Neutrophil (primary cell): ENCODE measurements at regions not wholly inside any gene's neighbourhood (a gene's known extent, or its start where the extent isn't known, plus 50 kb on each side); places are given as distances from the start of the nearest gene placed in this dataset.

Source experiments
- H3K27ac ChIP-seq: fragments of 200-600 bp; sonication (generic); 2 replicates; pipeline ENCODE4 v1.5.1; 2016; ENCODE audit warnings: mild to moderate bottlenecking, moderate library complexity
- H3K27me3 ChIP-seq: fragments of 200-600 bp; sonication (generic); 2 replicates; pipeline ENCODE4 v1.6.0; 2016; ENCODE audit warnings: mild to moderate bottlenecking
- H3K36me3 ChIP-seq: fragments of 200-600 bp; sonication (generic); 2 replicates; pipeline ENCODE4 v1.5.1; 2017
- H3K4me1 ChIP-seq, 2 experiments: fragments of 200-600 bp in 1 of 2; sonication (generic) in 1 of 2; 1 replicate in 1 of 2; 2 replicates in 1 of 2; pipeline versions ENCODE4 v1.5.1 to v1.6.1; 2013 to 2016; ENCODE audit warnings: low read depth in 1 of 2, low read length in 1 of 2, mild to moderate bottlenecking in 1 of 2, moderate library complexity in 1 of 2; ENCODE audit not compliant: control insufficient read depth in 1 of 2, insufficient read depth in 1 of 2
- H3K4me3 ChIP-seq, 2 experiments: fragments of 200-600 bp in 1 of 2; sonication (generic) in 1 of 2; 1 replicate in 1 of 2; 2 replicates in 1 of 2; pipeline ENCODE4 v1.5.1; 2013 to 2016; ENCODE audit warnings: low read depth in 1 of 2, low read length in 1 of 2, mild to moderate bottlenecking in 1 of 2, moderate library complexity in 1 of 2
- H3K9me3 ChIP-seq: fragments of 200-600 bp; sonication (generic); 2 replicates; pipeline ENCODE4 v1.5.1; 2016
- CTCF ChIP-seq: fragments of 200-600 bp; sonication (generic); IDR thresholded peaks from 2 replicates; pipeline ENCODE4 v1.5.1; 2016; ENCODE audit warnings: antibody characterized with exemption

- no peaks in the 10 kb centered on the region for H3K9me3 ChIP-seq
- H3K27ac ChIP-seq: no peak overlapping the region
- H3K27me3 ChIP-seq: no peaks in the 10 kb centered on the region
- H3K4me3 ChIP-seq: no peak overlapping the region
- H3K36me3 ChIP-seq: no peaks in the 10 kb centered on the region
- H3K4me1 ChIP-seq: no peaks in the 10 kb centered on the region
- no peak for TF ChIP-seq CTCF
These were observed 1061.6 kb upstream of the FANCL start for GRCh38 chr2:59302683-59303082.

GRCh38 chr2:59301466-59302402 lies 1060.6 kb upstream of the FANCL start:
- Histone ChIP-seq H3K27ac (no peak overlapping the region), H3K9me3 (no peaks in the 10 kb centered on the region), H3K36me3 (no peaks in the 10 kb centered on the region), H3K4me1 (no peaks in the 10 kb centered on the region), H3K27me3 (no peaks in the 10 kb centered on the region), H3K4me3 (no peak overlapping the region)
- TF ChIP-seq CTCF: no peak

DNA sequence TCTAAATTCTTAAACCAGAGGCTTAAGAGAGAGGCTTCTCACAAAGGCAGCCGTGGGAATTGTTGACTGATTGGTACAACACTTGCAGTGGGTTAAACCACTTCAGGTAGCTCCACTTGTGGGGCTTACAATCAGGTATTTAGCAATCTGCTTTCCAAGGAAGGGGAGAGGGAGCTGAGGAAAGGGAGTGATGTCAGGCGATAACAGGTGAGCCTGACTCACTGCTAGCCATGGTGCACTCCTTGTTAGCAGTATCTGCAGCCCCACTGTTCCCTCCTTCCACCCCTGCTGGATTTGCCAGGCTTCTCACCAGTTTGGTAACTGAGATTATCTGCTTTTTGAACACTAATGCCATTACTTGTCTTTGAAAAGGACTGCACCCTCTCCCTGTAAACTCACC lies 1056.7 kb upstream of the FANCL start:
- Histone ChIP-seq H3K27me3 (no peaks in the 10 kb centered on the region), H3K9me3 (no peaks in the 10 kb centered on the region)

GRCh38 chr2:59296279-59296678 lies 1055.2 kb upstream of the FANCL start:
- Histone ChIP-seq H3K27me3 (no peaks in the 10 kb centered on the region), H3K9me3 (no peaks in the 10 kb centered on the region), H3K4me3 (no peak overlapping the region), H3K36me3 (no peaks in the 10 kb centered on the region), H3K4me1 (no peaks in the 10 kb centered on the region), H3K27ac (no peak overlapping the region)
- TF ChIP-seq CTCF: no peak

More for the DNA sequence above, 1056.7 kb upstream of the FANCL start:
- no peak overlapping the region for H3K4me3 ChIP-seq
- no peak overlapping the region for H3K27ac ChIP-seq
- H3K36me3 ChIP-seq: no peaks in the 10 kb centered on the region
- no peak for TF ChIP-seq CTCF
- H3K4me1 ChIP-seq: no peaks in the 10 kb centered on the region

DNA sequence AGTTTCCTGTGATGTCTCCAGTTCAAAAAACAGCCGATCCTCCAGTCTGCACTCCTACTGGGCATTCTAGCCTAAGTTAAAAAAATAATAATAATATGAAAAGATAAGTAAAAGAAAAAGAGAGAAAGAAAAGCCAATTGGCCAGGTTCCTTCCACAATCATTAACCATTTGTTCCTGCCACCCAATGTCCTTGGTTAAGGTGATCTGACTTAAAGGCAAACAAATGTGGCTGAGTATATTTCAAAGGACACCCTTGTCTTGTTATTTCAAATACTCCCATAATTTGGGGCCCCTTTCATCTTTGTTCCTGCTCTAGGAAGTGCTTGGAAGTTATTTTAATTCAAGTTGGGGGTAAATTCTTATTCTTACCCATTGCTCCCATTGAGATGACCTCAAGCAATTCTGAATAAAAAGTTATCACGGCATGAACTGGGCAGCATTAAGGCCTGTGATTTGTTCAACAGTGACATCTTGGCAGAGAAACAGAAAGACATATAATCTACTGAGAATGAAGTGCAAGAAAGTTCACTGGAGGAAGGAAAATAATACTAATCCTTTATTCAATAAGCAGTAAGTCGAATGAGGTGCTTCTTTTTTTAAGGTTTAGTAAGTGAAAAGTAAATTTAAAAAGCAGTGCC lies 1054.5 kb upstream of the FANCL start:
- Histone ChIP-seq H3K4me1 (no peaks in the 10 kb centered on the region), H3K36me3 (no peaks in the 10 kb centered on the region), H3K4me3 (no peak overlapping the region), H3K9me3 (no peaks in the 10 kb centered on the region), H3K27ac (no peak overlapping the region), H3K27me3 (no peaks in the 10 kb centered on the region)
- TF ChIP-seq CTCF: no peak
